ENCODE measurements at regions not wholly inside any gene's neighbourhood (a gene's known extent, or its start where the extent isn't known, plus 50 kb on each side); places are given as distances from the start of the nearest gene placed in this dataset.

GRCh38 chr9:79778581-79778980 is 206.8 kb downstream of the TLE4 start:
- DNase-seq (ENCODE audit: low read depth), result no peak

- DNase-seq (ENCODE audit: low read depth), result no peak
These were observed 204.8 kb downstream of the TLE4 start for GRCh38 chr9:79776581-79776980.

Measured in myocyte (in vitro differentiated cells).